HEK293 (cell line): ENCODE measurements at regions not wholly inside any gene's neighbourhood (a gene's known extent, or its start where the extent isn't known, plus 50 kb on each side); places are given as distances from the start of the nearest gene placed in this dataset.

ENCODE experiments used
- CTCF ChIP-seq: fragments of 450-650 bp; formaldehyde crosslinking; IDR thresholded peaks from 2 replicates; pipeline ENCODE4 v1.5.1; 2016; ENCODE audit warnings: missing biosample characterization, missing genetic modification characterization
- ZNF292 ChIP-seq: fragments of 450-650 bp; formaldehyde crosslinking; IDR thresholded peaks from 2 replicates; pipeline ENCODE4 v1.5.1; 2016; ENCODE audit warnings: low read depth, missing biosample characterization, missing genetic modification characterization, borderline replicate concordance
- ZNF600 ChIP-seq: fragments of 450-650 bp; formaldehyde crosslinking; IDR thresholded peaks from 2 replicates; pipeline ENCODE4 v1.5.1; 2016; ENCODE audit warnings: missing biosample characterization, missing genetic modification characterization
- ZNF610 ChIP-seq: fragments of 450-650 bp; formaldehyde crosslinking; IDR thresholded peaks from 2 replicates; pipeline ENCODE4 v1.5.1; 2016; ENCODE audit warnings: missing biosample characterization, missing genetic modification characterization, borderline replicate concordance
- TF ChIP-seq, protein P1 (sequence below): fragments of 450-650 bp; formaldehyde crosslinking; IDR thresholded peaks from 2 replicates; pipeline ENCODE4 v1.5.1; 2016; ENCODE audit warnings: missing biosample characterization, missing genetic modification characterization, low read depth

- no peak for TF ChIP-seq CTCF
- no peak for TF ChIP-seq ZNF600 (tag by site-specific recombination)
- TF ChIP-seq, protein P1, sequence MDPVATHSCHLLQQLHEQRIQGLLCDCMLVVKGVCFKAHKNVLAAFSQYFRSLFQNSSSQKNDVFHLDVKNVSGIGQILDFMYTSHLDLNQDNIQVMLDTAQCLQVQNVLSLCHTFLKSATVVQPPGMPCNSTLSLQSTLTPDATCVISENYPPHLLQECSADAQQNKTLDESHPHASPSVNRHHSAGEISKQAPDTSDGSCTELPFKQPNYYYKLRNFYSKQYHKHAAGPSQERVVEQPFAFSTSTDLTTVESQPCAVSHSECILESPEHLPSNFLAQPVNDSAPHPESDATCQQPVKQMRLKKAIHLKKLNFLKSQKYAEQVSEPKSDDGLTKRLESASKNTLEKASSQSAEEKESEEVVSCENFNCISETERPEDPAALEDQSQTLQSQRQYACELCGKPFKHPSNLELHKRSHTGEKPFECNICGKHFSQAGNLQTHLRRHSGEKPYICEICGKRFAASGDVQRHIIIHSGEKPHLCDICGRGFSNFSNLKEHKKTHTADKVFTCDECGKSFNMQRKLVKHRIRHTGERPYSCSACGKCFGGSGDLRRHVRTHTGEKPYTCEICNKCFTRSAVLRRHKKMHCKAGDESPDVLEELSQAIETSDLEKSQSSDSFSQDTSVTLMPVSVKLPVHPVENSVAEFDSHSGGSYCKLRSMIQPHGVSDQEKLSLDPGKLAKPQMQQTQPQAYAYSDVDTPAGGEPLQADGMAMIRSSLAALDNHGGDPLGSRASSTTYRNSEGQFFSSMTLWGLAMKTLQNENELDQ (tag by site-specific recombination): no peak
- no peak for TF ChIP-seq ZNF610 (tag by site-specific recombination)
- TF ChIP-seq ZNF292 (tag by site-specific recombination): no peak
Measured at GRCh38 chr10:44467900-44468299, 83.0 kb upstream of the CXCL12 start.
